BE2C (cell line): ENCODE measurements at regions not wholly inside any gene's neighbourhood (a gene's known extent, or its start where the extent isn't known, plus 50 kb on each side); places are given as distances from the start of the nearest gene placed in this dataset.

ENCODE experiments used
- DNase-seq: peaks from one replicate; pipeline ENCODE4 v3.0.0-alpha.2; 2020
- H3K27me3 ChIP-seq: fragments of 250-450 bp; sonication (Bioruptor Pico); 2 replicates; pipeline ENCODE4 v1.5.1; 2020; ENCODE audit warnings: mild to moderate bottlenecking
- H3K36me3 ChIP-seq: fragments of 250-450 bp; sonication (Bioruptor Pico); 2 replicates; pipeline ENCODE4 v1.5.1; 2020; ENCODE audit warnings: mild to moderate bottlenecking
- H3K4me1 ChIP-seq: fragments of 250-450 bp; sonication (Bioruptor Pico); 2 replicates; pipeline ENCODE4 v1.5.1; 2020
- H3K4me3 ChIP-seq: 2 replicates; pipeline ENCODE4 v1.5.1; 2011; ENCODE audit warnings: low read depth, low read length
- H3K9me3 ChIP-seq: fragments of 250-450 bp; sonication (Bioruptor Pico); 2 replicates; pipeline ENCODE4 v1.5.1; 2020
- TF ChIP-seq, protein P1 (sequence below): IDR thresholded peaks from 2 replicates; pipeline ENCODE4 v1.5.1; 2012; ENCODE audit warnings: mild to moderate bottlenecking, low read depth, low read length

DNA sequence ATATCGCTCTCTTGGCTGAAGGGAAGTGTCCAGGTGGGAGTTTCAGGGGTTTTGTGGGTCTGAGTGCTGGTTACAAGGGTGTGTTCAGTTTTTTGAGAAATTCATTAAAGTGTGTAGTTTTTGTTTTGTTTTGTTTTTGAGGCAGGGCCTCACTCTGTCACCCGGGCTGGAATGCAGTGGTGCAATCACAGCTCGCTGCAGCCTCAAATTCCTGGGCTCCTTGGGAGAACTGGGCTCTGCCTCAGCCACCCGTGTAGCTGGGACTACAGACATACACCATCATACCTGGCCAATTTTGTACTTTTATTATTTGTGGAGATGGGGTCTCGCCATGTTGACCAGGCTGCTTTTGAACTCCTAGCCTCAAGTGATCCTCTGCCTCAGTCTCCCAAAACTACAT, 51.2 kb upstream of the RALGAPA2 start:
- Histone ChIP-seq H3K4me1 (no peaks in the 10 kb centered on the region), H3K27me3 (peaks cover 26% of the 10 kb centered on the region), H3K9me3 (peaks cover 3% of the 10 kb centered on the region; the same call in 1 of the 2 replicates), H3K4me3 (no peak overlapping the region), H3K36me3 (no peaks in the 10 kb centered on the region)
- TF ChIP-seq, protein P1, sequence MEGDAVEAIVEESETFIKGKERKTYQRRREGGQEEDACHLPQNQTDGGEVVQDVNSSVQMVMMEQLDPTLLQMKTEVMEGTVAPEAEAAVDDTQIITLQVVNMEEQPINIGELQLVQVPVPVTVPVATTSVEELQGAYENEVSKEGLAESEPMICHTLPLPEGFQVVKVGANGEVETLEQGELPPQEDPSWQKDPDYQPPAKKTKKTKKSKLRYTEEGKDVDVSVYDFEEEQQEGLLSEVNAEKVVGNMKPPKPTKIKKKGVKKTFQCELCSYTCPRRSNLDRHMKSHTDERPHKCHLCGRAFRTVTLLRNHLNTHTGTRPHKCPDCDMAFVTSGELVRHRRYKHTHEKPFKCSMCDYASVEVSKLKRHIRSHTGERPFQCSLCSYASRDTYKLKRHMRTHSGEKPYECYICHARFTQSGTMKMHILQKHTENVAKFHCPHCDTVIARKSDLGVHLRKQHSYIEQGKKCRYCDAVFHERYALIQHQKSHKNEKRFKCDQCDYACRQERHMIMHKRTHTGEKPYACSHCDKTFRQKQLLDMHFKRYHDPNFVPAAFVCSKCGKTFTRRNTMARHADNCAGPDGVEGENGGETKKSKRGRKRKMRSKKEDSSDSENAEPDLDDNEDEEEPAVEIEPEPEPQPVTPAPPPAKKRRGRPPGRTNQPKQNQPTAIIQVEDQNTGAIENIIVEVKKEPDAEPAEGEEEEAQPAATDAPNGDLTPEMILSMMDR, result no peak
- DNase-seq, result no peak
